Stimulated activated CD4-positive, alpha-beta T cell treated with anti-CD3 and anti-CD28 coated beads, Interleukin-15, amount 100 ng/mL, for 1 hour (primary cell): ENCODE measurements at regions not wholly inside any gene's neighbourhood (a gene's known extent, or its start where the extent isn't known, plus 50 kb on each side); places are given as distances from the start of the nearest gene placed in this dataset.

Experiments
- DNase-seq, 2 donors: peaks; one replicate each; pipeline ENCODE4 v3.0.0-alpha.2; 2020; ENCODE audit warnings: low read depth in 1 of 2, low spot score in 1 of 2

DNA sequence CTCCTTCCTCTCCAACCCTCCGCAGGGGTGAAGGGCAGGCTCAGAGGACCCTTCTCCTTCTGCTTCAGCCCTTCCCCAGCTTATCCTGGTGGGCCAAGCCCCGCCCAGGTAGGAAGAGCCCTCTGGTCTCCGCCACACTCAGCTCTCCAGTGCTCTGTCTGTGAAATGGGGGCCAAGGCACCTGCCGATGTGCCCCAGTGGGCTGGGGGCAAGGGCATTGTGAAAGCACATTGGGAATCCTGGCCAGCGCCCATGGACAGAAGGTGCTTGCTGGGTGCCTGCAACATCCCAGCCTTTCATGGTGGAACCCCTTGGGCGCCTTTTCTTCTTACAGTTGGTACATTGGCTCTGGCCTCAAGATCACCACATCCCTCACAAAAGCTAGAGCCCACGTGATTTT is 150.8 kb downstream of the INHBB start:
- no peak for DNase-seq

DNA sequence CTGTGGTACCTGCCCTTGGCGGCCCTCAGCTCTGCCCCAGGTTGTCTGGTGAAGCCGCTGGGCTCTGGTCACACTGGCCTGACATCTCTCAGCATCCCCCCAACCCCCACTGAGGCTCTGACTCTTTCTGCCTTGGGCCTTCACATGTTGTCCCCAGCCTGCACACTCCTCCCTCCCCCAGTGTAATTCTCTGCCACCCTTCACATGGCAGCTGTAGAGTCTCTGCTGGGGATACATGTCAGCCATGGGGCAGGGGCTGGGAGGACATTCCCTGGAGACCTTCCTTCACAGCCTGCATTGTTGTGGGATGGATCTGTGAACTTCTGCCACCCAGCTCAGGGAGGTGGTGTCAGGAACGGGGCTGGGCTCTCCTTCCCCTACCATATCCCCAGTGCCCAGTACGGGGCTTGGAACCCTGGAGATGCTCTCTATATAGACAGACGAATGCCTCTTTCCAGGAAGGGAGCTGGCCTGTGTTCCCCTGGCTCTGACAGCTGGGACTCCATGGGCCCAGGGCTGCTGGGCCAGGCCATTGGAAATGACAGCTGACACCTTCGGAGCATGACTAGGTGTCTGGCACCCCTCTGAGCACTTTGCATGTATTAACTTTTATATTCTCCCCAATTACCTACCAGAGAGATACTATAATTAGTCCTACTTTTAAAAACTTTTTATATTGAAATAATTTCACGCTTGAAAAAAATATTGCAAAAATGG is 151.5 kb downstream of the INHBB start:
- no peak for DNase-seq

DNA sequence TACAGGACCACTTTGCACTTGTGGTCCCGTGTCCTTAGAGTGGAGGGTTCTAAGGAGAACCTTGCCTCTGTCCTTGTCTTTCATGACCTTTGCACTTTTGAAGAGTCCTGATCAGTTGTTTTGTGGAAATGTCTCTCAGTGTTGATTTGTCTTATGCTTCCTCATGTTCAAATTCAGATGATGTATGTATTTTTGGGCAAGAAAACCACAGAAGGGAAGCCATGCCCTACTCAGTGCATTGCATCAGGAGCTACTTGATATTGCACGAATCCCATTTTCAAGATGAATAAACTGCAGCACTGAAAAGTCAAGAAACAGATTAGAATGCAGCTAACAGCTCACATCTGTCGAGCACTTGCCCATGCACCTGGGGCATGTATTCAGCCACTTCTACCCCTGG is 152.2 kb downstream of the INHBB start:
- DNase-seq, result no peak

DNA sequence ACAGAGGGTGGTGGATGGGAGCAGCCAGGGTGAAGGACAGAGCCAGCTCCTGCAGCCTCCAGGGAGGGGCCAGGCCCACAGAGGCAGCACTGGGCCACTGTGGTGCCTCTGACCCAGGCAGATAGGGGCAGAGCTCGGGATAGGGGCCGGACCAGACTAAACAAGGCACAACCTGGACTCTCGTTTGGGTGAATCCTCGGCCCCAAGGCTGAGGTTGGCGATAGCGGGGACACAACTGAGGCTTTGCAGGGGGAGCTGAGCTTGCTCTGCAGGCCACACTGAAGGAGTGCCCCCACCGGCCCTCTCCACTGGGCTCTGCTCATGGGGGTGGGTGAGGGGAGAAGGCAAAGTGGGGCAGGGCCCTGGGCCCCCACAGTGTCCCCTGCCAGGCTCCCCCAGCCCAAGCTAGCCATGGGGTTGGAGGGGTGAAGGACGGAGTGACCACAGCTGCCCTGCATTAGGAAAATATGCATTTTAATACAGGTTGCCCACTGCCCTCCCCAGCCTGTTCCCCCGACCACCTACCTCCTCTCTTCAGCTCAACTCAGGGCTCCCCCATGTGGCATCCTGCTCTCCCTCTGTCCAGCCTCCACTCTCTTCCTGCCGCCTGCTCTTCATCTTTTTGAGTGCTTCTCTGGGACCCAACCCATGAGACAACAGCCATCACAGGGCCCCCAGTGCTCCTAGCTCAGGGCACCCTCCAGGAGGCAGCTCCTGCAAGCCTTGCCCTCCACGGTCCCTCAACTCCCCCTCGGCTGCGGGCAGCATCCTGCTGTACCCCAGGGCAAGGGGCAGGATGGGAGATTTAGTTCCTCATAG is 152.8 kb downstream of the INHBB start:
- no peak for DNase-seq

DNA sequence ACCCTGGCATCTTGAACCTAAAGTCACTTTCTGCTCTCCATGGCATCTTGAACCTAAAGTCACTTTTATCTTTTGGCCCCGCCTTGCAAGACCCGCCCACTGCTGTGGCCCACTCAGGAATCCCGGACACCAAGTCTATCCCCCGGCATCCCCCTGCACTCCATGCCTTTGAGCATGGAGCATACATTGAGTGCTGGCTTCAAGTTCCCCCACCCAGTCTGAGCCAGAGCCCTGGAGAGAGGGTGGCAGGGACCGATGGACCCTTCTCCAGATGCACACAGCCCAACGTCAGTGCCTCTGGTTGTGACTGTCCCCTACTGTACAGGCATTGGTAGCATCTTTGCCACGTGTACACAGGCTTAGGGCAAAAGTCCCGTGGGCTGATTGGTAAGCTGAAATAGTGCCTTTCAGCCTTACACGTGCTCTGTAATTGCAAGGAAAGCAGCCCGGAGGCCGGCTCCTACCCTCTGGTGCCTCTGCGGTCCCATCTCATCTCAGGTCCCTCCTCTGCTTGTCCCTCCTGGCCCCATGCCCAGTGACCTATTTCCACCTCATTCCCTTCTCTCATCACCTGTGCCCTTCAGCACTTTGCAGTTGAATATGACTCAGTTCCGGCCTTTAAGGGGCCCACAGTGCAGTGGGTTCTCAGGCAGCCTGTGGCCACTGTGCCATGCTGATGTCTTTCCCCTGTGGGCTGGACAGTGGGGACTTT is 154.0 kb downstream of the INHBB start:
- DNase-seq, result no peak

DNA sequence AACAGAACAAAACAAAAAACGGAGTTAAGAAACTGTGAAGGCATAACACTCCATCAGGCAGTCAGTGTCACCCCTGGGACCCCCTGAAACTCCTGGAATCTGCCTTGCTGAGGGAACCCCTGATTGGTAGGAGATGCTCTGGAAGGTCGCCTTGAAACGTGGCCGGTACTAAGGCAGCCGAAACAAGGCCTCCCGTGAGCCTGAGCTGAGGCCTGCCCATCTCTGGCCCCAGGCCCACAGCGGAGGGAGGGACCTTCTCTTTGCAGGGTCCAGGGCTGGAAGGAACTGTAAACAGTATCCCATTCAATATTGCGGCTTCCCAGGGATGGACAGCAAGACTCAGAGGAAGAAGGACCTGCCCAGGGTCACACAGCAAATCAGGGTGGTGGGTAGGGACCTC is 155.7 kb downstream of the INHBB start:
- DNase-seq, result no peak

DNA sequence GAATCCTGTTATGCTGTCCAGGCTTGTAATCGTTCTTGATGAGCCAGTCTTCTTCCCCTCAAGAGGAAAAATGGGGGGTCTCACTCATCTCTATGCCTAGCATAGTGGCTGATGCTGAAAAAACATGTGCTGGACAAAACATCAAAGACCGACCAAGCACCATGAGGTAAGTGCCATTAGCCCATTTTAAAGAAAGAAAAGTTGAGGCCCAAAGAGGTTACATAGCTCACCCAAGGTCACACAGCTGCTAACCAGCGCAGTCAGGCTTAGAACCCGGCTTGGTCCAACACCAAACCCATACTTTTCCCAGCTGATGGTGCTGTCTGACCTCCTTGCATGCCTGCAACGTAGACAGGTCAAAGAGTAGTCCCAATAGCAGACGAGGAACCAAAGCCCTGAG is 156.4 kb downstream of the INHBB start:
- DNase-seq, result no peak

- DNase-seq, result no peak
Measured at GRCh38 chr2:120502761-120503160, 156.8 kb downstream of the INHBB start.

DNA sequence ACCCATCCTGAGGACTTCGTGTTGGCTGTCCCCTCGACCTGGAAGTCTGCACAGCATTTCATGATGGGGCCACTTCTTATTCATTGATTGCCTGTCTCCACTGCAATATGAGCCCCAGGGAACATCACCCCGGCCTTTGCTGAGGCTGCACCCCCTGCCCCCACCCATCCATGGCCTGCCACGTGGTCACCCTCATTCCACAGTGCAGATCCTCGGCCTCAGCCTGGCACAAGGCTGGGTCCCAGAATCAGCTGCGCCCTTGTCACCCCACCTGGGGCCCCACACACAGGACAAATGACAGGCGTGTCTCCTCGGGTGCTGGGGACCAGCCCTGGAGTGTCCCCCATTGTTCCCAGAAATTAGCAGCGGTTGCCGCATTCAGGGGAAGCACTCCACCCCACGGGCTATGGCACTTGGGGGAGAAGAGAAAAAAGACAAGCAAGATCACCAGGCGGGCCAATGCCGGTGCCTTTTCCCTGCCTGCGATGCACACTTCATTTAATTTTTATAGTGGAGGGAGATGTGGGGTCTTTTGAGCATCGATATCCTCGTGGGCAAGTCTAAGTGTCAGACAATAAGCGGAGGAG is 157.4 kb downstream of the INHBB start:
- no peak for DNase-seq

DNA sequence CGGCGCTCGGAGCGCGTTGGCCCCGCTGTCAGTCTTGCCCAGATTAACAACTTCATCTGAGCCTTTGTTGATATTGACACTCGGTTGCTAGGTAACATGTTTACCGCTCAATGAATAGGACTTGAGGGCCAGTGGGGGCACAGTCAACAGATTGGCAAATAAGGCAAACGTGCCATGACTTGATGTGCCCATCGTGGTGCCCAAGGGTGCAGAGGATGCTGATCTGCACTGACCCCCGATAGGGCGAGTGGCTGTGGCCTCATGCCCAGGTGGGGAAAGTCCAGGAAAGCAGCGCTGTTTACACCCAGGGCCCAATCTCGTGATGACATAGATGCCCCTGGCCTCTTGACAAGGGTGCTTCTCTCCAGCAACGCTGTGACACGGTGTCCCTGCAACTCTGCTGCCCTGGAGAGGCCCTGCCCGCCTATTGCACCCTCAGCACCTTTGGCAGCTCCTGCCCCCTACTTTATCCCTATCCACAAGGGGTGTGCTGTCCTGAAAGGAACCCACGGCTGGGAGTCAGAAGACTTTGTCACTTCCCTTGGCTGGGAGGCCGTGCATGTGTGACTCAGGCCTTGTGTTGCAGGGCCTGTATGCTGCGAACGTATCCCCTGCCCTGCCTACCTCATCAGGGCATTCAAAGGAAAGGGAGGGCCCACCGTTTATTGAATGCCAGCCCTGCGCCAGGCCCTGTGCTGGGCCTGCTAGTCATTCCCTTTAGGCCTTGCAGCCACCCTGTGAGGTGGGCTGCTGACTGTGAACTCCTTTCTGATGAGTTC is 158.0 kb downstream of the INHBB start:
- no peak for DNase-seq

- DNase-seq, result no peak
Measured at GRCh38 chr2:120504936-120505705, 159.2 kb downstream of the INHBB start.

GRCh38 chr2:120508567-120509041 is 162.7 kb downstream of the INHBB start:
- no peak for DNase-seq

- DNase-seq, result no peak
Measured at GRCh38 chr2:120509213-120509815, 163.4 kb downstream of the INHBB start.

- DNase-seq, result no peak
Measured at GRCh38 chr2:120509991-120510735, 164.2 kb downstream of the INHBB start.

GRCh38 chr2:120510751-120511395 is 164.9 kb downstream of the INHBB start:
- DNase-seq, result no peak

- DNase-seq, result no peak
Measured at GRCh38 chr2:120511536-120511935, 165.6 kb downstream of the INHBB start.

- DNase-seq, result no peak
Measured at GRCh38 chr2:120511947-120512710, 166.2 kb downstream of the INHBB start.
